TTC549 (cell line): ENCODE measurements at regions not wholly inside any gene's neighbourhood (a gene's known extent, or its start where the extent isn't known, plus 50 kb on each side); places are given as distances from the start of the nearest gene placed in this dataset.
"Not testable (repeated sequence)": the region's sequence is repeated elsewhere in the genome, so short reads cannot be mapped to it uniquely, and the experiment has no call there.

Experiments used
- FAIRE-seq: peaks from 2 replicates; lab custom pipeline; 2012; peaks lifted over from hg19 to GRCh38; lab: Jason Lieb, UNC

DNA sequence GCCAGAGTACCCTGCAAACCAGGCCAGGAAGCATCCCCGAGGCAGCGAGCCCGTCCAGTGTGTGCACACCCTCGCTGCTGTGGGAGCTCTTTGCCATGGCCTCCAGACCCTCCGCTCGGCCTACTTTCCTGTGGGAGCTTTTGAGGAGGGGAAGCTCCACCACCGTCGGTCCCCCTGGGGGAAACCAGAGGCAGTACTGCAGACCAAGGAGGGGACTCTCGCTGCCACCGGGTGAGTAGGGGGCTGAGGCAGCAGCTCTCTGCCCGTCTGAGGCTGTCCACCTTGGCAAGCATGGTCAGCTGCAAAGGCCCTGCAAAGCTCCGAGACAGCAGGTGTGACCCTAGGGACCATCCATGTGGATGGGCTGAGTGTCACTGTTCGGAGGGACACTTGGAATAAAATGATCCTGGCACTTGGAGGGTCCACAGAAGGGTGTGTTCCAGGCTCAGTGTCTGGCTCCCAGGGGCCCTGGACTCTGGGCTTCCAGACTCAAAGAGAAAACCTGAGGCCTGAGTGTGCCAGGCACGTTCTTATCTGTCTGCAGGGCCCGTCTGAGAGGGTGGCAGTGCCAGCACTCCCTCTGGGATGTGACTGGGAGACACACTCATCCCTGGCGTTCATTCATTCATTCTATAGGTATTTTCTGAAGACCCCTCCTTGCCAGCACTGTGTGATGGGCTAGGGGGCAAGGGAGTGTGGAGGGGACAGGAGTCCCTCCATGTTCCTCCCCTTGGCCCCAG is 282.8 kb upstream of the HS6ST1 start:
- FAIRE-seq, result no peak

DNA sequence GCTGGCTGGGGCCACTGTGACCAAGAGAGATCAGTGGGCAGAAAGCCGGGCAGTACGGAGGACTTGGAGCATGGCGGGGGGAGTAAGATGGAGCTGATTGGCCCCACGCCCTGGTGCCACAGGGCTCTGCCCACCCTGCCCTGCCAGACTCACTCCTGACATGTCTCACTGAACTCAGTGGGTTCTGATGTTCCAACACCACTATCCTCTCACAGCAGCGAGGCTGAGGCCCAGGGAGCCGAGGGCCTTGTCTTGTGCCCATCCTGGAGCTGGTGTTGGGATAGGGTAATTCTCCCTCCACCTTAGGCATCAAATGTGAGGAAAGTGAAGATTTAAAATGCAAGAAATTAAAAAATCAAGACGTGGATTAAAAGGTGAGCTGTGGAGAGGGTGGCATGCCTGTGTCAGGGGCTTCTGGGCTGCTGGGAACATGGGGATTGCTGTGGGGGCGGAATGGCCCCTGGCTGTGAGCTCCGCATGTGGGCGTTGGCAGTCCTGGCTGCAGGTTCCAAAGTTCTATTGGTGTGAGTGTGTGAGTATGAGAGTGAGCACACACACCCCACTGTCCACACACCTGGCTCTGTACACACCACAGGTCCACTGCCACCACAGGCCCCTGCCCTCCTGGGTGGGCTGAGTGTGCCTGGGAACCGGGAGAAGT is 283.5 kb upstream of the HS6ST1 start:
- no peak for FAIRE-seq

DNA sequence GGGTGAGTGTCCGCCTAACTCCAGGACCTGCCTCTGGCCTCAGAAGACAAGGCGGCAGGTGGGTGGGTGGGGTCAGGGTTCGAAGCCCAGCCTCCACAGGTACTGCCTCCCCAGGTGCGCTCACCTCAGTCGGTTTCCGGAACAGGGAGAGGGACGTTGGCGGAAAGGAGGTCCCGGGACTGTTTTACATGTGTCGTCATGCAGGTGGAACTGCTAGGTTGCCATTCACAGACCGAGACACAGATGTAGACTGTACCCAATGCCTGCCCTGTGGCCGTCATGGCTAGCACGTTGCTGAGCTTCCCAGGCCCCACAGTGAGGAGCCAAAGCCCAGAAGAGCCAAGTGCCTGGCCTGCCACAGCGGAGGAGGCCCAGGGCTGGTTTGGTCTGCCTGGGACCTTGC is 284.0 kb upstream of the HS6ST1 start:
- FAIRE-seq, result no peak

DNA sequence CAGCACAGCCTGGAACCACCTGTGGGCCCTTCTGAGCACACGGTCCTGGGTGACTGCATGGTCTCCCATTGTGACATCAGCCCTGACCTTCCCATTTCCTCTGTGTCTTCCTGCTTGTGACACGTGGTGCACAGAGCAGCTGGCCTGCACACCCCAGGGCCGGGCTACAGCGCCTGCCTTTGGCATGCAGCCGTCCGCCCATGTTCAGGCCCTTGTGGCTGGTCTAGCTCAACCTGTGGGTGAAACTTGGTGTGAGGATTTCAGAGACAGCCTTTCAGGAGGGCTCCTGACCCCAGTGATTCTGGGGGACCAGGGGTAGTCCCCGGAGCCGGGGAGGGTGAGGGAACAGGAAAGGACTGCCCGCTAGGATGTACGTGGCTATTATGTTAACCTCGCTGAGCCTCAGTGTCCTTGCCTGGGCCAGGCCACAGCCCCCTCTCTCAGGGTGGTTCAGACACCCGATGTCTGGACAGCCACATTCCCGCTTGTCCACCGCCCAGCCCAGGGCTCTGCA is 284.8 kb upstream of the HS6ST1 start:
- FAIRE-seq, result no peak

DNA sequence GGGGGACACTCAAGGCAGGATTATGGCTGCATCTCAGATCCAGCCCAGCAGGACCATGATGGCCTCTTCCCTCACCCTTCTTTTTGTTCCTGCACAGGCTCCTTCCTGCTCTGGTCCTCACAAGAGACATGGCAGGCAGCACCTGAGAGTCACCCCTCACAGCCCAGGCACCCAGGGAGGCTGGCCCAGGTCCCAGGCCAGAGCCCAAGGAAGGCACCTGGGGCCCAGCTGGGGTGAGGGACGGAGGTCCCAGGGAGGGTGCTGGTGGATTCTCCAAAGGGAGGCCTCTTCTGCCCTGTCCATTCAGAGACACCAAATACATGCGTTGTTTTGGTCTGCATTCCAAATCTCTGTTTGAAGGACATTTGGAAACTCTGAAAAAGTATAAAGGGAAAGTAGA is 285.4 kb upstream of the HS6ST1 start:
- no peak for FAIRE-seq

DNA sequence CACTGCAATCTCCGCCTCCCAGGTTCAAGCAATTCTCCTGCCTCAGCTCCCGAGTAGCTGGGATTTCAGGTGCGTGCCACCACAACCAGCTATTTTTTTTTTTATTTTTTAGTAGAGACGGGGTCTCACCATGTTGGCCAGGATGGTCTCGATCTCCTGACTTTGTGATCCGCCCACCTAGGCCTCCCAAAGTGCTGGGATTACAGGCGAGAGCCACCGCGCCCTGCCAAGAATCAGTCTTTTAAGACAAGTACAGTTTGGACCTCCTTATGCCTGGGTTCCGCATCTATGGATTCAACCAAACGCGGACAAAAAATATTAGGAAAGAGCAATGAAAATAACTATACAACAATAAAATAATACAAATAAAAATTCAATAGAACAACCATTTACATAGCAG is 285.9 kb upstream of the HS6ST1 start:
- FAIRE-seq, result not testable (repeated sequence)

DNA sequence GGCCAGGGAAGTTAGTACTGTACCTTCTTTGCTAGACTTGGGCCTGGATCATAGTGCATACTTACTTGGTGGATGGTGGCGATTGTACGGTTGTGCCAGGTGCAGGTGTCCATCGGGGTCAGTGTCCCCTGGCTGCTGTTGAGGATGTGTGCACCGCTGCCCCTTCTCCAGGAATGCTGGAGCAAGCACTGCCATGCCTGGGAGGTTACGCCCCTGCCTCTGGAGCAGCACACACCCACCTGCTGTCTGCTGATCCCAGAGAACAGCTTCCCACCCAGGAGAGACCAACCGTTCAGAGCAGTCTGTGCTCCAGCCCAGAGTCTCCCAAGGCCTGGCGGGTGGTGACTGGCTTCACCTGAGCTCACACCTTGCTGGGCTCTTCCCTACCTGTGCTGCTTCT is 286.8 kb upstream of the HS6ST1 start:
- FAIRE-seq, result no peak

DNA sequence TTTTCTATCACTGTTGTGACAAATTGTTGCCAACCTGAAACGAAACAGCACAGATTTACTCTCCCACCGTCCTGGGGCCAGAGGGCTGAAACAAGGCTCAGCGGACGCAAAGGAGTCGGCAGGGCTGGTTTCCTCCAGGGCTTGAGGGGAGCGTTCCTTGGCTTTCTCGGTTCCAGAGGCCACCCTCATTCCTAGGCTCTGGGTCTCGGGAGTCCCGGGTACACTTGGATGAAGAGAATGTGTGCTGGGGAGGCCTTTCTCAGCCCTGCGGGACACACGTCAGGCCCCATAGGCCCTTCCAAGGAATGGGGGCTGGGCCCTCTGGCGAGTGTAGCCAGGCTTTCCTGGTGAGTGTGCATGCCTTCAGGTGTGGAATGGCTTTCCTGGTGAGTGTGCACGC is 287.3 kb upstream of the HS6ST1 start:
- FAIRE-seq, result no peak

DNA sequence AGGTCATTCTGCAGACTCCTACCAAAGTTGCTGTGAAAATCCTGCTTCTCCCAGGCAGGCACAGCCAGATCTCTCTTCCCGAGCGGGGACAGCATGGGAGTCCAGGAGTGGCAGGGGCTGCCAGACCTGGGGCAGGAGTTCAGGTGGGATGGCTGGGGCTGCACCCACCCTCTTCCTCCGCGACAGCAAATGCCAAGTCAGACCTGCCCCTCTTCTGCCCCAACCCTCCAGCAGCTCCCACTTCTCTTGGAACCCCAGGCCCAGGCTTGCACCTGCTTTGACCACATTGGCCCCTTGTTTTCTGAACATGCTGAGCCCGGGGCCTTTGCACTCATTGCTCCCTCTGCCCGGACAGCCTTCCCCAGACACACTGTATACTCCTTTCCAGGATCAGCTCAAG is 288.2 kb upstream of the HS6ST1 start:
- no peak for FAIRE-seq

DNA sequence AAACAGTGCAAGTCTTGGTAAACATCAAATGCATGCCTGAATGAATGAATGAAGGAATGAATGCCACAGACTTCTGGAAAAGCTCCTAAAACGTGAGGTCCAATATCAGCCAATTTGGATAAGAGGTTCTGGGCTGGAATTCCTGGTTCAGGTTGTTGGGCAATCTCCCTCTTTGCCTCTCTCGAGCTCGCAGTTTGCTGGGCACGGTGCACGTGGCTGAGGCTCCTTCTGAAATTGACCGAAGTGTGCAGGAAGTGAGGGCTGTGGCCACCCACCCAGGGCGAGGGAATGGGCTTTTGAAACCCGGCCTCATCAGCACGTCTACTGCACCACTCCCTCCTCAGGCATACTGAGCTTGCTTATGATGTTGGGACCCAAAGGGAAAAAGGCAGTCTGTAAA is 288.8 kb upstream of the HS6ST1 start:
- FAIRE-seq, result no peak

DNA sequence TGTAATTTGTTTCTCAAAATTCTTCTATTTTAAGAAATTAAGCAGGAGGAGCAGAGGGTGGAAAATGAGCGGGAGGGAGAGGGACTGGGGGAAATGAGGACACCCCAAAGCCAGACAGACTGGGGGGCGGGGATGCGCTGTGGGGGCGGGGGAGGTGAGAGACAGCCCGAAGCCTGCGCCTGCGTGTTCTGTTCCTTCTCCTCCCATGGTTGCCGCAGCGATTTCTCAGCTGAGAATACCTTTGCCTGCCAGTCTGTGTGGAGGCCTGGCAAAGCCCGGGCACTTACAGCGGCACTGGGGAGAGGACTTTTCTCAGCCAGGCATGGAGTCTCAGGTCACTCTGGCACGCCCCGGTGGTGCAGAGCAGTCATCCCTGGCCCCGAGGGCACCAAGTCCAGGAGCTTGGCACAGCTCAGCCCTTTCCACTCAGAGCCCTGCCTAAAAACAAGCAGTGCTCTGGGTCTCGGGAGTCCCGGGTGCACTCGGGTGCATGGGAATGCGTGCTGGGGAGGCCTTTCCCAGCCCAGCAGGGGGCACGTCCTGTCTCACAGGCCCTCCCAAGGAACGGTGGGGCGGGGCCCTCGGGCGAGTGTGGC is 289.3 kb upstream of the HS6ST1 start:
- no peak for FAIRE-seq

DNA sequence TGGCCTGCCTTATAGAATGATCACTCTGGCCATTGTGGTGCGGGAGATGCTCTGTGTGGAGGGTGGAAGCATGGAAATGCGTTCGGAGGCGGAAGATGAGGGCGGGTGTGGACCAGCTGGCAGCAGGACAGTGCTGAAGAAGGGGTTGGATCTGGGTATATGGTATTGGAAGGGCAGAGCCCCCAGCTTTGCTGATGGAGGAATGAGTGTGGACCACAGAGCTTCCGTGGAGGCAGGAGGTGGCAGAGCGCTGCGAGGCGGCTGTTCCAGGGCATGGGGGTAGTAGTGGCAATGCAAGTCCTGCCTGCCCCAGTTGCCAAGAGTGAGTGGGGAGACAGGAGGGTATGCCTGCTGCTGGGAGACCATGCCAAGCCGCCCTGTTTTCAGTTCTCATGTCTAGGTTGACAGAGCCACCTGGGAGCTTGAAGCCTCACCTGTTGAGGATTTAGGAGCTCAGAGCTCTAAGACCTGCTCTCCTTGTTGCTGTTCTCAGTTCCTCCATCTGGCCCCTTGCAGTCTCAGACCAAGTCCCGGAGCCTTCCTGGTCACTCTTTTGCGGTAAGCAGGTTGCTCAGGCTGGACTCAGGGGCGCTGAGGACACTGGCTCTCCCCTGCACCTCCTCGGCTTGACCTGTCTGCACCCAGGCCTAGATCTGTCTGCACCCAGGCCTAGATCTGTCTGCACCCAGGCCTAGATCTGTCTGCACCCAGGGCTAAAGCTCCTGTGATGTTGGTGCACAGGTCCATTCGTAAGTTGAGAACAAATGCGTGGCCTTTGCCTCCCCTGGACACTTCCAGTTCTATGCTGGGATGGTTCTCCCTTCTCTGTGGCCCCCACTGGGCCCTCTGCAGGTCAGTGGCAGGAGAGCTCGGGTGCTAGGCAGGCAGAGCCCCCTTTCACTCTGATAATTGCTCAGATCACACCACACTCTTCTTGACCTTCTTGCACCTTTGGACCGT is 290.5 kb upstream of the HS6ST1 start:
- no peak for FAIRE-seq

DNA sequence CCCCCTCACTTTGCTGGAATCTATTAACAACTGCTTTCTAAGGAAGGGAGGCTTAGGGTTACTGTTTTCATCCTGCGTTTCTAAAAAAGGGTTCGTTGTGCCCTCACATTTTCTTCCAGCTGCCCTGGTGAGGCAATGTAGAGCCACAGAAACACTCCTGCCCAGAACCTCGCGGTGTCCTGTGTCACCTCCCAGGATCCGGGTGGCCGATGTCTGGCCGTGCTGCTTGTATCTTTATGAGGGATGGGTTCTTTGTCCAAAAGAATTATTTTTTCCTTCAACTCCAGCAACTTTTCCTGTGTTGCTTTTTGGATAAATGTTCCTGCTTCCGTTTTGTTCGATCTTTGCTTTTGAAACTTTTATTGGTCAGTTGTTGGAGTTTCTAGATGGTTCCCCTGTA is 291.8 kb upstream of the HS6ST1 start:
- FAIRE-seq, result no peak

DNA sequence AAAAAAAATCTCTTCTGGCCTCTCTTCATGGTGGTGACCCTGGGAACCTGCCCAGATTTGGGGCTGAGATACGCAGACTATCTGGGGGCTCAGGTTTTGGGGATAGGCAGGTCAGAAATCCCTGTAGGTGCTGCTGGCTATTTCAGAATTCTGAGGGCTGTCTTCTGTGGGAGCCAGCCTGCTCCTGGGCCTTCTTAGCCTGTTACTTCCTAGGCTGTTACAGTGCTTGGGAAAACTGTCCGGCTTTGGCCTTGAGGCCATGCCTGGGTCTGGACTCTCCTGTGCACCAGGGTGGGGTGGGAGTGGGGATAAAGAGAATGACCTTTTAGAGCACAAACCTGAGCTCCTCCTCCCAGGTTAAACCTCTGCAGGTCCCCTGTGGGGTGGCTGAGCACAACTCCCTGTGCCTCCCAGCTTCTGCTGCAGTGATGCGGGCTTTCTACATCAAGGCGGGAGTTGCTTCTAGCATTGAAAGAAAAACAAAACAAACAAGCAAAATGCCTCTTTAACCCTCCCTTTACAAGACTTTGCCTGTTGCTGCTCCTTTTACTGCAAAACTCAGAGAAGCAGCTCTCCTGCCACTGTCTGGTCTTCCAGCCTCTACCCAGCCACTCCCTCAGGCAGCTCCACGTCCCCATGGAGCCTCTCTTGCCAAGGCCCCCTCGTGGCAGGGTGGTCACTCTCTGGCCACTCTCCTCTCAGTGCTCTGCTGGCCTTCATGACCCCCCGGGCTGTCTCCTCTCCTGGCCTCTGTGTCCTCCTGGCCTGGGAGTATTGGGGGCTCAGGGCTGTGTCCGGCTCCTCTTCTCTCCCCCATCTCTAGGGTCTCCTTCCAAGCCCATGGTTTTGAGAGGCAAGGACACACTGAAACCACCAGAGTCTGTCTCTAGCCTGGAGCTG is 293.0 kb upstream of the HS6ST1 start:
- no peak for FAIRE-seq

DNA sequence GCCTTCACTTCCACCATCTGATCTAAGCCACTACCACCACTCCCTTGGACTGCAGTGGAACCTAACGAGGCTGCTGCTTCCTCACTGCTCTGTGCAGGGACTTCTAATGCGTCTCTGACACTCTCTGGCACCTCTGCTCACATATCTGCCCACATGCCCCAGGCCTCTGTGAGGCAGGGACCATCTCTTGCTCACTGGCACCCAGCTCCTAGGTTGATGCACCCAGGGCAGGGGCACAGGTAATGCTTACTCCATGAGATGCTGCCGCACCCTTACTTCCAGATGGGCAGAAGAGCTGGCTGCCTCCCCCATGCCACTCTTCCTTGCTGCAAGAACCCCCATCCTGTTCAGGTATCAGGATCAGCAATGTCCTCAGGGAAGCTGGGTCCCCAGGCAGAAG is 294.0 kb upstream of the HS6ST1 start:
- no peak for FAIRE-seq

DNA sequence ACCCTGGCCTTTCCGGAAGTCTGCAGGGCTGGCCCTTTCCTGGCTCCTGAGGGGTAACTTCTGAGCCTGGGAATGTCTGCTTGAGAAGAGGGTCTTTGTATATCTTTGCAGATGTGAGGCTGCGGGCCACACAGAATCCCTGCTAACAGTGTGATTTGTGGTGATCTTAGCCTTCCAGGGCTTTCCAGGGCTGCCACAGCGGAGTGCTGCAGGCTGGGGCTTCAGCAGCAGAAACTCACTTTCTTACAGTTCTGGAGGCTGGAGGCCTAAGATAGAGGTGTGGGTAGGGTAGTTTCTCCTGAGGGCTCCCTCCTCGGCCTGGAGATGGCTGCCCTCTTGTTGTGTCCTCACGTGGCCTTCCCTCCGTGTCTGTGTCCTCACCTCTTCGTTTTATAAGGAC is 294.7 kb upstream of the HS6ST1 start:
- no peak for FAIRE-seq

DNA sequence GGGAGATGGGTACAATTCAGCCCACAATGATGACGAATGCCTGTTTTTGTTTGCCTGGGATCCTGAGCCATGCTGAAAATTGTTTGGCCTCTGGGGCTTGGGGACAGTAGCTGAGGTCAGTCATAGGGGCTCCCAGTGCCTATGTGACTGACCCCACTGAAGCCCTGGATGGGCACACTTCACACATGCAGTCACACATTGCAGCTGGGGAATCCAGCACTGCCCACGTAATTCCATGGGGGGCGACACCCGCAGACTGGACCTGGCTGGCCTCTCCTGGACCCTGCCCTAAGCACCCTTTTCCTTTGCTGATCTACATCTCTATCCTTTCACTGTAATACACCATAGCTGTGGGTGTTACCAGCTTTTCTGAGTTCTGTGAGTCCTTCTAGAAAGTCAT is 295.2 kb upstream of the HS6ST1 start:
- no peak for FAIRE-seq

DNA sequence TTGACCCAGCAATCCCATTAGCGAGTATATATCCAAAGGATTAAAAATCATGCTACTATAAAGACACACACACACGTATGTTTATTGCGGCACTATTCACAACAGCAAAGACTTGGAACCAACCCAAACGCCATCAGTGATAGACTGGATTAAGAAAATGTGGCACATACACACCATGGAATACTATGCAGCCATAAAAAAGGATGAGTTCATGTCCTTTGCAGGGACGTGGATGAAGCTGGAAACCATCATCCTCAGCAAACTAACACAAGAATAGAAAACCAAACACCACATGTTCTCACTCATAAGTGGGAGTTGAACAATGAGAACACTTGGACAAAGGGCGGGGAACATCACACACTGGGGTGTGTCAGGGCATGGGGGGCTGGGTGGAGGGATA is 296.2 kb upstream of the HS6ST1 start:
- not testable (repeated sequence) for FAIRE-seq

DNA sequence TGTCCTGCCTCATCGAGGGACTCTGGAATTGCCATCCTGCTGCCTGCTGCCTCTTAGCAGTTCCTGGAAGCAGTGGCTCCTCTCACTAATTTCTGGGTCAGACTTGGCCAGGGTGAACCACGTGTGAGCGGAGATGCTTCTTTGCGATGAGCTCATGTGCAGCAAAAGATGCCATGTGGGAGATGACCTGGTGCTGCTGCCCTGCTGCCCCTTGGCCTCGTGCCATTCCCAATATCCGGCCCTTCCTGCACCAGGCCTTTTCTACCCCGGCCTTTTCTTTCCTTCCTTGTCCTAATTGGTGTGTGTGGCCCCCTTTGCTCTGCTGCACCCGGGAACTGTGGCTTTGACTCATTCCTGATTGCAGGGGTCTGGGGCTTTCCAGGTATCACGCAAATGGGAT is 296.9 kb upstream of the HS6ST1 start:
- FAIRE-seq, result no peak

DNA sequence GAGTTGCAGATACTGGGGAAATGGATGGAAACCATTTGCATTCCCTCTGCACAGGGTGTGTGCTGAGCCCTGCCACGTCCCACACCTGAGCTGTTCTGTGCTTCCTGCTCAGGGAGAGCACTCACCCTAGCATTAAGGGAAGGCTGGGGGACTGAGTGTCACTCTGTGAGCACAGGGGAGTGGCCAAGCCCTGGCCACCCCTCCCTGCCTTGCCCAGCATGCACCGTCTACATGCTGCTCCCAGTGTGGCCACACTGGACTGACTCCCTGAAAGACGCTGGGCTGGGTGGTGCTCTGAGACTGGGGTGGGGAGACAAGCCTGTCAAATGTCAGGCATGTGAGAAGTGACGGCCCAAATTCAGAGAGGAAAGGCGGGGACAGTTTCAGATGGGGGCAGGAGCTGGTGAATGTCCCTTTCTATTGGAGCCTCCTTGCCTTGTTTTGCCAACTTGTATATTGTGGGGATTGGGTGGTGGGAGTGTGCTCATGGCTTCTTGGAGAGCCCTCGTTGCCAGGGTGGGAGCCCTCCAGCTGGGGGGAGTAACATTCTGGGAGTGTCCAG is 298.4 kb upstream of the HS6ST1 start:
- no peak for FAIRE-seq

DNA sequence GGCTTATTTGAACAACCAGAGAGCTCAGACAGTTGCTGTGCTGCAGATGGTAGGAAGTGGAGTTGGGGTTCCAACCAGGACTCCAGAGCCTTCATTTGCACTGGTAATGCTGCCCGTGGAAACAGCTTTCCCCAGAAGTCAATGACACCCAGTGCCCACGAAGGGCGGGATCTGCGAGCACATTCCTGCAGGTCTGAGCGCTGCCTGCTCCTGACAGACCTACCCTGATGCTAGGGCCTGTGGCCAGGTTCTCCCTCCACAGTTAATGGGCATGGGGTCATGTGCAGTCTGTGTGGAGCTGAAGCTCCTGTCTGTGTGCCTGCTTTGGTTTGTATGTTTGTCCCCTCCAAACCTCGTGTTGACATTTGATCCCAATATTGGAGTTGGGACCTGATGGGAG is 299.0 kb upstream of the HS6ST1 start:
- FAIRE-seq, result no peak
